ENCODE measurements at regions not wholly inside any gene's neighbourhood (a gene's known extent, or its start where the extent isn't known, plus 50 kb on each side); places are given as distances from the start of the nearest gene placed in this dataset.

- ATAC-seq, result no peak
These were observed 194.4 kb downstream of the RASSF9 start for GRCh38 chr12:85641796-85642195.

- no peak for ATAC-seq
These were observed 193.9 kb downstream of the RASSF9 start for GRCh38 chr12:85642288-85642687.

- ATAC-seq, result no peak
These were observed 193.4 kb downstream of the RASSF9 start for GRCh38 chr12:85642808-85643207.

- no peak for ATAC-seq
These were observed 191.7 kb downstream of the RASSF9 start for GRCh38 chr12:85644508-85644907.

- ATAC-seq, result no peak
These were observed 182.3 kb downstream of the RASSF9 start for GRCh38 chr12:85653731-85654455.

GRCh38 chr12:85654456-85654840 lies 181.8 kb downstream of the RASSF9 start:
- no peak for ATAC-seq

GRCh38 chr12:85656561-85656960 lies 179.6 kb downstream of the RASSF9 start:
- no peak for ATAC-seq

- ATAC-seq, result no peak
These were observed 179.0 kb downstream of the RASSF9 start for GRCh38 chr12:85657251-85657650.

- ATAC-seq, result no peak
These were observed 178.2 kb downstream of the RASSF9 start for GRCh38 chr12:85657836-85658630.

- ATAC-seq, result no peak
These were observed 176.3 kb downstream of the RASSF9 start for GRCh38 chr12:85659754-85660530.

- no peak for ATAC-seq
These were observed 174.6 kb downstream of the RASSF9 start for GRCh38 chr12:85661461-85662206.

- ATAC-seq, result no peak
These were observed 174.0 kb downstream of the RASSF9 start for GRCh38 chr12:85662207-85662602.

GRCh38 chr12:85663631-85664030 lies 172.6 kb downstream of the RASSF9 start:
- no peak for ATAC-seq

GRCh38 chr12:85664429-85664828 lies 171.8 kb downstream of the RASSF9 start:
- no peak for ATAC-seq

GRCh38 chr12:85669911-85670310 lies 166.3 kb downstream of the RASSF9 start:
- no peak for ATAC-seq

- no peak for ATAC-seq
These were observed 163.8 kb downstream of the RASSF9 start for GRCh38 chr12:85672436-85672835.

- ATAC-seq, result no peak
These were observed 162.2 kb downstream of the RASSF9 start for GRCh38 chr12:85673921-85674420.

- no peak for ATAC-seq
These were observed 159.1 kb downstream of the RASSF9 start for GRCh38 chr12:85676816-85677749.

- no peak for ATAC-seq
These were observed 156.9 kb downstream of the RASSF9 start for GRCh38 chr12:85679296-85679695.

GRCh38 chr12:85680881-85681280 lies 155.3 kb downstream of the RASSF9 start:
- ATAC-seq, result no peak

- ATAC-seq, result no peak
These were observed 154.9 kb downstream of the RASSF9 start for GRCh38 chr12:85681333-85681732.
